Pons (tissue), 1 donor: ENCODE measurements at regions not wholly inside any gene's neighbourhood (a gene's known extent, or its start where the extent isn't known, plus 50 kb on each side); places are given as distances from the start of the nearest gene placed in this dataset.
"Not testable (repeated sequence)": the region's sequence is repeated elsewhere in the genome, so short reads cannot be mapped to it uniquely, and the experiment has no call there.

Source experiments
- DNase-seq: peaks from one replicate; pipeline ENCODE4 v3.0.0-alpha.2; 2016; ENCODE audit warnings: low spot score

- no peak for DNase-seq
Observed at GRCh38 chr13:90689111-90689510, 658.4 kb upstream of the MIR17HG start.

- no peak for DNase-seq
Observed at GRCh38 chr13:90690458-90691080, 656.9 kb upstream of the MIR17HG start.

GRCh38 chr13:90696254-90696653 lies 651.2 kb upstream of the MIR17HG start:
- DNase-seq, result no peak

- DNase-seq, result no peak
Observed at GRCh38 chr13:90696656-90697055, 650.8 kb upstream of the MIR17HG start.

- DNase-seq, result no peak
Observed at GRCh38 chr13:90700340-90700739, 647.1 kb upstream of the MIR17HG start.

GRCh38 chr13:90701264-90701663 lies 646.2 kb upstream of the MIR17HG start:
- DNase-seq, result no peak

- DNase-seq, result no peak
Observed at GRCh38 chr13:90702050-90702449, 645.4 kb upstream of the MIR17HG start.

- no peak for DNase-seq
Observed at GRCh38 chr13:90706631-90707030, 640.9 kb upstream of the MIR17HG start.

- DNase-seq, result no peak
Observed at GRCh38 chr13:90708128-90708527, 639.4 kb upstream of the MIR17HG start.

GRCh38 chr13:90709319-90709718 lies 638.2 kb upstream of the MIR17HG start:
- DNase-seq, result peak; percentile 41

- no peak for DNase-seq
Observed at GRCh38 chr13:90710164-90710759, 637.2 kb upstream of the MIR17HG start.

GRCh38 chr13:90713441-90714133 lies 633.9 kb upstream of the MIR17HG start:
- DNase-seq, result peak; percentile 52

- DNase-seq, result no peak
Observed at GRCh38 chr13:90715485-90715884, 632.0 kb upstream of the MIR17HG start.

- peak; percentile 10 for DNase-seq
Observed at GRCh38 chr13:90717451-90717936, 630.0 kb upstream of the MIR17HG start.

GRCh38 chr13:90719461-90719860 lies 628.0 kb upstream of the MIR17HG start:
- no peak for DNase-seq

GRCh38 chr13:90721937-90722336 lies 625.5 kb upstream of the MIR17HG start:
- DNase-seq, result no peak

GRCh38 chr13:90723381-90723780 lies 624.1 kb upstream of the MIR17HG start:
- no peak for DNase-seq

- no peak for DNase-seq
Observed at GRCh38 chr13:90726375-90726774, 621.1 kb upstream of the MIR17HG start.

- DNase-seq, result no peak
Observed at GRCh38 chr13:90732049-90732448, 615.4 kb upstream of the MIR17HG start.

GRCh38 chr13:90734497-90734896 lies 613.0 kb upstream of the MIR17HG start:
- DNase-seq, result not testable (repeated sequence)

GRCh38 chr13:90738881-90739280 lies 608.6 kb upstream of the MIR17HG start:
- no peak for DNase-seq

GRCh38 chr13:90740099-90740498 lies 607.4 kb upstream of the MIR17HG start:
- DNase-seq, result no peak

- DNase-seq, result no peak
Observed at GRCh38 chr13:90742381-90742780, 605.1 kb upstream of the MIR17HG start.
